DND-41 (cell line): ENCODE measurements at regions not wholly inside any gene's neighbourhood (a gene's known extent, or its start where the extent isn't known, plus 50 kb on each side); places are given as distances from the start of the nearest gene placed in this dataset.

Experiments used
- CTCF ChIP-seq: IDR thresholded peaks from 2 replicates; pipeline ENCODE4 v1.5.1; 2012; ENCODE audit warnings: borderline replicate concordance, low read length, moderate library complexity, mild to moderate bottlenecking; ENCODE audit not compliant: poor library complexity, severe bottlenecking; ENCODE audit errors: extremely low read depth
- EZH2 ChIP-seq: IDR thresholded peaks from 3 replicates; pipeline ENCODE4 v1.6.1; 2012; ENCODE audit warnings: borderline replicate concordance, low read depth, mild to moderate bottlenecking, moderate library complexity, low read length, inconsistent platforms; ENCODE audit not compliant: severe bottlenecking

- TF ChIP-seq CTCF, result no peak
- TF ChIP-seq EZH2, result no peak
These were observed 1133.7 kb downstream of the GATA3 start for GRCh38 chr10:9188022-9188810.
